ENCODE measurements at regions not wholly inside any gene's neighbourhood (a gene's known extent, or its start where the extent isn't known, plus 50 kb on each side); places are given as distances from the start of the nearest gene placed in this dataset.

DNA sequence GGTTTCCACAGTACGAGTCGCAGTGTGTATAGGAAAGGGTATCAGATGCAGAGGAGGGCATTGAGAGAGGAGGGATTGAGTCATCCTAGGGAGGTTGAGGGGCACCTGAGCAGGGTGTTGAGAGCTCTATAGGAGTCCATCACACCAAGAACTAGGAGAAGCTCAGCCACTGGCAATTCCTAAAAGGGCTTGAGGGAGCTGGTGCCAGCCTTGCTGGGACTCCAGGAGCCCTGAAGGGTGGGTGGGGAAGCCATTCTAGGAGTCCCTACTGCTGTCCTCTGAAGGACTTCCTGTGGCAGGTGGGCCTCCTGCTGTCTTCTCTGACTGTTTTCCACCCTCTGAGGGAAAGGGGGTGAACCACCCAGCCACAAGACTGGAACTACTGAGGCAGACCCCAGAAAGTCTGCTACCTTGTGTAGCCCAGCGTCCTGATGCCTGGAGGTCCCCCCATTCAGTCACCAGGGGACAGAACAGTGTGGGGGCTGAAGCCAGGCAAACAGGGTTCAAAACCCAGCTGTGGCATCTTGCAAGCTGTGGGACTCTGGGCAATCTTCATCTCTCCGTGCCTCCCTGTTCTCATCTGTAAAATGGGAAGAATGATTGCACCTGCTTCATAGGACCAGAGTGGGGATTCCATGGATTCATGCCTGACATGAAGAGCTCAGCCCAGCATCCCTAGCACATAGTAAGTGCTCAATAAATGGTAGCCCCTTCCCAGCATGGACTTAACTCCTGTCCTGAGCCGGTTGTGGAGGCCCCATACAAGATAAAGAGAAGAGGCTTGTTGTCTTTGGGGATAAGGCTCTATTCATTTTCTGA lies 149.5 kb downstream of the C9orf50 start:
- DNase-seq (no peak), ATAC-seq (peak; percentile 94)

DNA sequence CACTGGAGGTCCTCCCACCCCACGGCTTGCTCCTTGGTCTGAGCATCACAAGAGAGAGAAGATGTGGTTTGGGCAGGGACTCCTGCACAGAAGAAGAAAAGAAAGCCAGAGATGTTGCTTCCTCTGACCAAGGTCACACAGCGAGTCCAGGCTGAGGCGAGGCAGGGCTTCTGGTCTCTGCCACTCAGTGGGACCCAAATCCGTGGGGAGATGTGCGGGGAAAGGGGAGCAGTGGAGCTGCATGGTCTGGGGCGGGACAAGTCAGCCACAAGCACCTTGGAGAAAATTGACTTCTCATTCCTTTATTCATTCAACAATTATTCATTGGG lies 150.9 kb downstream of the C9orf50 start:
- ATAC-seq = no peak

DNA sequence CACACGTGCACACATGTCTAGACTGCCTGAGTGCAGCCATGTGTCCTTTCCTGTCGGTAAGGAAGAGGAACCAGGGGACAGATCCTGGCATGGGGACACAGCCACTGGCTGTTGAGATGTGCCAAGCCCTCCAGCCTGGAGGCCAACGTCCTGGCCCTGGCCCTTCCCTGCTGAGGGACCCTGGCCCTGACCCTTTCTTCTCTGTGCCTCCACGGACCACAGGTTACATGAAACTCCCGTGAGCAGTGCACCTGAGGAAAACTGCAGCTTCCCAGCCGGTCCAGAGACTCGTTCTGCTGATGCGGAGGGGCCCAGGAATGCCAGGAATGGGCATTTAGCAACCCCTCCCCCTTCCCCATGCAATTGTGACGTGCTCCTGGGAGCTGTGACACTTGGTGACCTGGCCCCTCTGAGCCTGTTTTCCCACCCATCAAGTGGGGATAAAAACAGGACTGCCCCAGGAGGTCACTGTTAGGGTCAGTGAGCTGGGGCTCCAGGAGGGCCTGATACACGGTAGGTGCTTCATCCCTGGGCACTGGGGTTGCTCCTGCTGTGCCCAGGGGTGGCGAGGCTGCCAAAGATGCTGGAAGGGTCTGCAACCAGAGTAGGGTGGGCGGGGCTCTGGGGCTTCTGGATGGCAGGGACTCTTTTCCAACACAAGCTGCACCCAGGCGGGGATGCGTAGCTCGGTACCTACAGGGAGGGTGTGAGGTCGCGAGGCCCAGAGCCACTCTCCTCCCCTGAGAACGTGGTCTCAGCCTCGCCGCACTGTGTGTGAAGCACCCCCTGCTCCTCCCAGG lies 151.5 kb downstream of the C9orf50 start:
- no peak for ATAC-seq

More for the DNA sequence above, 150.9 kb downstream of the C9orf50 start:
- no peak for DNase-seq

DNA sequence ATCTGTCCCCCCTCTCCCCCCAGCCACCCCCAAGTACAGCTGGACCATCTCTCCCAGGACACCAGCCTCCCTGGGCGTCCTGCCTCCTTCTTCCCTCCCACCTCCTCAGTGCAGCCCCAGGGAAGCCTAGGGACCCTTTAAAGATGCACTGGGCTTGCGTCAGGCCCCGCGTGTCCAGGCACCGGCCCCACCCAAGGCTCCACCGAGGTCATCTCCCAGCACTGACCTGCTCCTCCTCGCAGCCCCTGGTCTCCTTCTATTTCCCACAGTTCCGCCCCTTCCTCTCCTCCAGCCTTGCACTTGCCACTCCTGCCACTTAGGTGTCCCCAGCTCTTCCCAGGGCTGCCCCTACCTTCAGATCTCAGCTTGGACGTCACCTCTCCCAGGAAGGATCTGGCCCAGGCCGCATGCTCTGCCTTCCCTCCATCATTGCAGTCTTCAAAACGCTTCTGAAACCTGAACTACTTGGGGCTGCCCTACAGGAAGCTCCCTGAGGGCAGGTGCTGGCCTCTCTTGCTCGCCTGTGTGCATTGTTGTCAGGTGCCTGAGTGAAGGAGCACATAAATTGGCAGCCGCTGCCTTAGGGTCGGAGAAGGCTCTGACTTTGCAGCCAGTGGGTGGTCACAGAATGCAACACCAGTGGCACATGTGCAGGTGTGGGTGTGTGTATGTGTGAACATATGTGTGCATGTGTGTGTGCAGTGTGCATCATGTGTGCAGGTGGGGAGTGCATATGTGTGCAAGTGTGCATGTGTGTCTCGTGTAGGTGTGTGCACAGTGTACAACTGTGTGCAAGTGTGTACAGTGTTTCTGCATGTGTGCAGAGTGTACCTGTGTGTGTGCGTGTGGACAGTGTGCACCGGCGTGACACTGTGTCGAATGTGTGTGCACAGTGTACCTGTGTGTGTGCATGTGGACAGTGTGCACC lies 152.9 kb downstream of the C9orf50 start:
- ATAC-seq = no peak
- DNase-seq = no peak

More for the DNA sequence above, 151.5 kb downstream of the C9orf50 start:
- DNase-seq = no peak

DNA sequence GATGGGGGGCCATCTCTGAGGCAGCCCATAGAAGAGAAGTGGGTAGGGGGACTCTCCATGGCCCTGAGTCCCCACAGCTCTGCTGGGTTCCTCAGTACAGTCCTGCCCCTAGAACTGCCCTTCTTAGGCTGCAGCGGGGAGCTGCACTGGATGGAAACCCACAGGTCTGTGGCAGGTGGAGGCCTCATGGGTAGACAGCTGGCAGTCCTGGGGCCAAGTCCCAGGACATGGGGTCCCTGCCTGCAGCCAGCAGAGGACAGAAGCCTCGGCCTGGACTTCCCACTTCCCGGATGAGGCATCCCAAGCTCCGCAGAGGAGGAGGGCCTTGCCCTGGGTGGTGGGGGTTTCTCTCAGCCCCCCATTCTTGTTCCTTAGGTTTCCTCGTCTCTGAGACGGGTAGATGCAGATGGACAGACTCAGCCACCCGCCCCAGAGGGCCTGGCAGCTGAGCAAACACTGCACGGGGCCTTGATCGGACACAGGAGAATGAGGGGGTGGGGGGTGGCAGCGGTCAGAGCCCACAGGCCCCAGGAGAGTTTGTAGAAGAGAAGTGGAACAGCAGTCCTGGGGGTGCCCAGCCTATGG lies 153.8 kb downstream of the C9orf50 start:
- ATAC-seq = no peak

DNA sequence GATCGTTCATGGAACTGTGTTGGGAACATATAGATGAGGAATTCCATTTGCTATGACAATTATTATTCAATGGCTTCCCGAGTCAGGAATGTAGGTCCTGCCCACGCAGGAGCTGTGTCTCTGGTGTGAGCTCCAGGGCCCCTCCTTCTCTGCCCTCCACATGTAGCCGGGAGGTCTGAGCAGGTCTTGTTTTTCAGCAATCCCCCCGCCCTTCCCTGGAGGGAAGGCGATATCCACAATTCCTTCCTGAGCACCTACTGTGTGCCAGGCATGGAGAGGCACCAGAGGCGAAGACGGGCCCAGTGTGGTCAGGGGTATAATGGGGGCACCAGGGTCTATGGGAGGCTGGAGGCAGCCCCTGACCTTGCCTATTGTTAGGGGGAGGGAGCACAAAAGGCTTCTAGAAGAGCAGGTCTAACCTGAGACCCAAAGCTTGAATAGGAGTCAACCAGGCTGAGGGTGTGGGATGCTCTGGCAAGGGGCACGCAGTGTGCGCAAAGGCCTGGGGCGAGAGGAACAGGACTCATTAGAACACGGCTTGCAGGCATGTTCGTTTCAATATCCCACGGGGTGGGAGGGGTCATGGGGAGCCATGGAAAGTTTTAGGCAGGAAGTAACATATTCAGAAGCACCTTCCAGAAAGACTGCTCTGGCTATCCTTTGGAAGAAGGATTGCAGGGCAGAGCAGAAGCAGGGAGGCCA lies 154.9 kb downstream of the C9orf50 start:
- ATAC-seq (no peak), DNase-seq (no peak)

More for the DNA sequence above, 153.8 kb downstream of the C9orf50 start:
- DNase-seq = no peak

DNA sequence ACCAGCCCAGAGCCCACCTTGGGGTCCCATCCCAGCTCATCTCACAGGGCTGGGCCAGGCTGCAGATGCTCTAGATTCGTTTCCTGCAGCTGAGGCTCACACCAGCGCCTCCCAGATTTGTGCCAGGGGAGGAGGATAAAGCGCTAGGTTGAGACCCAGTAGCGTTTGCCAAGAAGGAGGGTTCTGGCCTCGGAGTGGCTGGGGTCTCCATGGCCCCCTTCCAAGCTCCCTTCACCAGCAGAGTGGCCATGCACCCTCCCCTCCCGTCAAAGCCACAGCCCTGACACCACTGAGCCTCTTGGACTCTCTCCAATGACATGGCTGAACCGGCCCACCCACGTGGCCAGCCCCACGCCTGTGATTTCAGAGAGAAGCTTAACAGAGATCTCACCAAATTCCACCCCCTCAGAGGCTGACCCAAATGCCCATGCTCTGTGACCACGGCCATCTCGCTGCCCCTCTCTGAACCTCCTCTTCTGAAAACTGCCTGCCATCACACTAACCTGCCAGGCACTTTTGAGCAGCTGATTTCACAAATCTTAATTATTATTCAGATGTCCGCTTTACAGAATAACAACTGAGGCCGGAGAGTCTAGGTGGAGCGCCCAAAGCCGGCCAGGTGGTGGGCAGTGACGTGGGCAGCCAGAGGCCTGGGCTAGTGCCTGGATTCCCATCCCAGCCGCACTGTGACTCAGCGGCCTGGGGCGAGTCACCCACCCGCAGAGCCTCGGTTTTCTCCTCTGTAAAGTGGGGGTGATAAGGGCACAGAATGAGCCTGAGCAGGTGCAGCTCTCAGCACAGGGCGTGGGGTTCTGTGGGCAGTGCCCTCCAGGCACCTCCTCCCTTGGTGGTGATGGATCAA lies 155.7 kb downstream of the C9orf50 start:
- ATAC-seq (peak; percentile 52), DNase-seq (no peak)

DNA sequence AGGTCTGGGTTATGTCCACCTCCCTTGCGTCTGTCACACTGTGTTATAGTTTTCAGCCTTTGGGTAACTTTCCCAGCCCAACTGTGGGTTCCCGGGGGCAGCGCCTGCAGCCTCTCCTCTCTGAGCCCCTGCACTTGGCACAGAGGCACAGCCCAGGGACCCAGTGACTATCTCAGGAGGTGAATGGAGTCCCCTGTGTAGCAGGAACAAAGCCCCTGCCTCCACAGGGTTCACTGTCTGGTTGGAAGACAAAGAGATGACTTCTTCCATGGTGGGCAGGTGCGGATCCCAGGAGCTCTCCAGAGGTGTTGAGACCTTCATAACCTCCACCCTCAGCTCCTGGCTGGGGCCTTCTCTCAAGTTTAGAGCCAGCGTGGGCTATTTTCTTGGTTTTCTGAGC lies 156.9 kb downstream of the C9orf50 start:
- ATAC-seq = no peak
- DNase-seq = no peak

DNA sequence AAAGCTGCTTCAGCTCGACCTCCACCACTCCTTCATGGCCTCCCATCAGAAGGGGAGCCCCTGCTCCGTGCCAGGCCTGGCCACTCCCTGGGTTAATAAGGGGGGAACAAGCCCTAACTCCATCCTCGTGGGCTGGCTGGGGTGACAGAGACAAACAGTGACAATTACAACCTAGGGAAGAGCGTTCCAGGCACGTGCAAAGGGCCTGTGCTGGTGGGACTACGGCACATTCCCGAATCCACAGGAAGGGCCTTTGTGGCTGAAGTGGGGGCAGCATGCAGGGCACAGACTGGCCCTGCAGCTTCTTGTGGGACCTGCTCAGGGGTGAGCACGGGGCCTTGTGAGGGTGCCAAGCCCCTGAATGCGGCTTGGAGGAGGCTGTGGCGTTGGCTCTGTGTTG lies 157.4 kb downstream of the C9orf50 start:
- DNase-seq (no peak), ATAC-seq (no peak)

DNA sequence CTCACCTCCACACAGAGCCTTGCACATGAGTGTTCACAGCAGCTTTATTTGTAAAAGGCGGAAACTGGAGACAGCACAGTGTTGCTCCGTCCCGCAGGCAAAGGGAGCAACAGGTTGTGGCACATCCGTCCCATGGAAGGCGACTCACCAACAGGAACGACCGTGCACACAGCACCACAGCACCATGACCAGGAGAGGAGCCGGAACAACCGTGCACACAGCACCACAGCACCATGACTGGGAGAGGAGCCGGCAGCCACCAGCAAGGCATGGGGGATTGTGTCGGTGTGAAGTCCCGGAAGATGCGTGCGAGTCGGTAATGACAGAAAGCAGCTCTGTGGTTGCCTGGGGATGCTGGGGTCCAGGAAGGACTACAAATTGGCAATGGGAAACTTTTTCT lies 158.5 kb downstream of the C9orf50 start:
- ATAC-seq (no peak), DNase-seq (no peak)

DNA sequence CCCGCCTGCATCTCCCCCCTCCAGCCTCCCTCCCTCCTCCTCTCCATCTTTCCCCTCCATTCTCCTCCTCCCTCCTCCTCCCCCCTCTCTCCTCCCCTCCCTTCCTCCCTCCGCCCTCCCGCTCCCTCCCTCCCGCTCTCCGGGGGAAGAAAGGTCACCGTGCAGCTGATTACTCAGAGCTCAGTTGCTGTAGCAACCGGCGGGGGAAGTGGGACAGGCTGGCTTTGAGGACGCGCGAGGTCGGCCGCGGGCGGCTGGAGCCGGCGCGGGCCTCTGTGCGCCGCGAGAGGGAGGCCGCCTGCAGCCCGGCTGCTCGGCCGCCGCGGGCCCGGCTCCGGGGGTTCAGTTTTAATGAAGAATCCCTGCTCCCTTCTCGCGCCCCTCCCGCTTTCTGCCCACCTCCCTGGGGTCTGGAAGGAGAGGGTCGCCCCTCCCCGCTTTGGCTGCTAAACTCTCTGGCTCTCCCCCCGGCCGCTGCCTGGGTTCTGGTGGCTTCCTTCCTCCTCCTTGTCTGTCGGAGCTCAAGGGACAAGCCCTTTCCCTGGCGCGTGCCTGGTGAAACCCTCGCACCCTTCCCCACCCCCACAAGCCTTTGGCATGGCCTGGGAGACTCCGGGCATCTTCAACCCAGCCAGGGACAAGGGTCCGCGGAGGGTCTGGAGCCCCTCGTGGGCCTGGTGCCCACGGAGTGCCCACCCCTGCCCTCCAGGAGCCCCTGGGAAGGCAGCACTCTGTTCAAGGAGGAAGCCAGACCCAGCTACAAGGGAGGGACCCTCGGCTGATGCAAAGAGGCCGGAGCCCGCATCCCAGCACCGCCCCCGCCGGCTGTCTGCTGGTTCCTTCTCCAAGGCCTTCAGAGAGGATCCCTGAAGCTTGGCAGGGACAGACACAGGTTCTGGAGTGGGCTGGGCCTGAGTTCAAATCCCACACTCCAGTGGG lies 160.3 kb downstream of the C9orf50 start:
- DNase-seq = peak; percentile 93
- ATAC-seq = peak; percentile 85

DNA sequence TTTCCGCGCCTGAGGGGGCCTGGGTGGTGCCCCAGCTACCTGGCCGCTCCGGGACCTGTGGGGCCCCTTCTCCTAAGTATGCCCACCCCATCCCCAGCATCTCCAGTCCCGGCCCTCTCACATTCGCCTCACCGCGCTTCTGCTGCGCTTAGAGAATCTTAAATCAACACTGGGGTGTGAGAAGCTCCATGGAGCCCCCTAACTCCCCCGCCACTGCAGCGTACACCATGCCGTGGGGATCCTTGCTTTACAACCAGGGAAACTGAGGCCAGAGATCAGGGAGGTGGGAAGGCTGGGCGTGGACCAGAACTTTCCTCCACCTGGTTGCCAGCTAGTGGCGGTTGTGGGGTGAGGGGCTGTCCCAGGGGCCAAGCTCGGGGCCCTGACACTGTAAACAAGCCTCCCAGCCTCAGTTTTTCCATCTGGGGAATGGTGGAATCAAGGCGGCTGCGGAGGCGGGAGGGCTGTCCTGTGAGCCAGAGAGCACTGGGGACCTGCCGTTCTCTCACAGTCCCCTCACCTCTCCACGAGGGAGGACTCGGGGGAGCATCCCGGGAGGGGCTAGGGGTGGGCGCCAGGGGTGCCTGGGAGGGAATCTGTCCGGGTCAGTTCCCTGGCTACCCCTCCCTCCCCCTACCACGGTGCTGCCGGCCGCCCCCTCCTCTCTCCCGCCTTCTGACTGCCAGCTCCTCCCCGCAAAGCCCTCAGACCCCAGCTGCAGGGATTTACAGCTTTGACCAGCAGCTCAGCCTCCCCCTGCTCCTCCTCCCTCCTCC lies 161.2 kb downstream of the C9orf50 start:
- peak; percentile 80 for DNase-seq

DNA sequence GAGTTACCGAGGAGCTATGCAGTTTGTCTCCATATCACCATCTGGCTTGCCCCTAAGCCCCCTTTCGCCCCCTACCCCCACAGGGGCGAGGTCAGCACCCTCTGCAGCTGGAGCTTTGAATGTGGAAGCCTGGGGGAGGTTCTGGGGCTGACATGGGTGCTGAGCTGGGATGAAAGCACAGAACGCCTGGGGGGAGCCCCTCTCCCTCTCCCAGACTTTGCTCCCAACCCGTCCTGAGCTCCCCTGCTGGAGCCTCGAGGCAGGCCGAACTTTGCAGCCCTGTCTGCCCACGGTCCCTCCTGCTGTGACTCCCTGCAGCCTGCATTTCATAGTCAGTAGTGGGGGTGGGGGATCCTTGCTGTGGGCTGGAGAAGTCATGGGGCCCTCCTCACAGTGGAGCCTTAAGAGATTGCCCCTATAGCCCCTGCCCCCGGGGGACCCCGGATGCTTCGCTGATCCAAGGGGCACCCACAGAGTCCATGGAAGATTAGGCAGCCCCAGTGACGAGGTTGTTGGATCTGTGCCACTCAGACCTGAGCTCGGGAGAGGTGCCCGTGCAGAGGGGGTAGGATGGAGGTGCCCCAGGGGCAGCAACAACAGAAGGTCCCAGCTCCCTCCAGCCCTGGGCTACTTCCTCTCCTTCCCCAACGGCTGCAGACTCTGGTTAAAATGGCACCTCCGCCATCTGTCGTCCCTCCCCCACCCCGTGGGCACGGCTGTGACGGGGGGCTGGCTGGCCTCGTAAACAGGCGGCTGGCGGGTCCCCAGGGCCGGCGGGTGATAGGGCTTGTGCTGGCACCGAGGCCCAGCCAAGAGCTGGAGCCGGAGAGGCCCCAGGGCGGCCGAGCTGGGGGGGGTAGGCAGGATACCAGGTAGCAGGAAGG lies 162.0 kb downstream of the C9orf50 start:
- DNase-seq (peak; percentile 68), ATAC-seq (peak; percentile 11)

More for the DNA sequence above, 161.2 kb downstream of the C9orf50 start:
- ATAC-seq = peak; percentile 51

DNA sequence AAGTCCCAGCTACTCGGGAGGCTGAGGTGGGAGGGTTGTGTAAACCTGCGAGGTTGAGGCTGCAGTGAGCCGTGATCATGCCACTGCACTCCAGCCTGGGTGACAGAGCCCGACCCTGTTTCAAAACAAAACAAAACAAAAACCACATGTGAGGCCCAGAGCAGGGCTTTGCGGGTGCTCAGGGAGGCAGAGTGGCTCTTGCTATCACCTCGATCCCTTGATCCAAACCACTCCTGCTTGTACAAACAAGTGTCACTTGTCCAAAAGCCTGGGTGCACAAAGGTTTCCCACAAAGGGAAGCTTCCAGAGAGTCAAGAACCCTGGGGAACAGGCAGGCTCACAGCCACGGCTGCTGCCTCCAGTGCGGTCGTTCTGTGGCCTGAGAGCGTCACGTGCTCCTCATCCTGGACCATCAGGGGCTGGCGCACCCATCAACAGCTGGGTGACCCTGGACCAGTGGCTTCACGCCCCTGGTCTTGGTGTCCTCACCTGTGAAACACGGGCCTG lies 162.7 kb downstream of the C9orf50 start:
- DNase-seq = peak; percentile 55
- ATAC-seq = peak; percentile 22

DNA sequence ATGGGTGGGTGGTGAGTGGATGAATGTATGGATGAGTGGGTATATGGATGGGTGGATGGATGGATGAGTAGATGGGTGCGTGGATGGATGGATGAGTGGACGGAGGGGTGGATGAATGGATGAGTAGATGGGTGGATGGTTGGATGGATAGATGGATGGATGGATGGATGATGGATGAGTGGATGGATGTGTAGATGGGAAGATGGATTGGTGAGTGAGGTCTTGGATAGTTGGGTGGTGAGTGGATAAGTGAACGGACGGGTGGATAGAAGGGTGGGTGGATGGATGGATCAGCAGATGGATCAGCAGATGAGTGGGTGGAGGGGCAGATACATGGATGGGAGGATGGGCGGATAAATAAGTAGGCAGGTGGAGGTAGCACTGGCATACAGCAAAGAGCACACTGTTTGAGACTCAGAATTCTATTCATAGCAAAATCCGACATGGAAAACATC lies 163.5 kb downstream of the C9orf50 start:
- ATAC-seq (no peak), DNase-seq (no peak)

DNA sequence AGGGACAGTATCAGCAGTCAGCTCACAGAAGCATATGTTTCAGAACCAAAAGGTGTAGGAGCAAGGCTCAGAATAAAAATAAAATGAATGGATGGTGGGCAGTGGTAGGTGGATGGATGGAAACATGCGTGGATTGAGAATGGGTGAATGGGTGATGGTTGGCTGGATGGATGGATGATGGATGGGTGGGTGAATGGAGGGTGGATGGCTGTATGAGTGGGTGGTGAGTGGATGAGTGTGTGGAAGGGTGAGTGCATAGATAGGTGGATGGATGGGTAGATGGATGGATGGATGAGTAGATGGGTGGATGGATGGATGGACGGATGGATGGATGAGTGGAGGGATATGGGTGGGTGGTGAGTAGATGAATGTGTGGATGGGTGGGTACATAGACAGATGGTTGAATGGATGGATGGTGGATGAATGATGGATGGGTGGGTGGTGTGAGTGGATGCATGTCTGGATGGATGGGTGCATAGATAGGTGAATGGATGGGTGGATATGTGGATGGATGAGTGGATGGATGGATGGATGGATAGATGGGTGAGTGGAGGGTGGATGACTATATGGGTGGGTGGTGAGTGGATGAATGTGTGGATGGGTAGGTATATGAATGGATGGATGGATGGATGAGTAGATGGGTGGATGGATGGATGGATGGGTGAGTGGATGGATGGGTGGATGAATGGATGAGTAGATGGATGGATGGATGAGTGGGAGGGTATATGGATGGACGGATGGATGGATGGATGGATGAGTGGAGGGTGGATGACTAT lies 164.2 kb downstream of the C9orf50 start:
- no peak for ATAC-seq
- no peak for DNase-seq

All from stimulated activated naive CD8-positive, alpha-beta T cell treated with anti-CD3 and anti-CD28 coated beads, Interleukin-15, Interleukin-2, amounts not matched to agents 100 U/mL and 50 U/mL, for 24 hours (primary cell).